Loucy (cell line): ENCODE measurements at regions not wholly inside any gene's neighbourhood (a gene's known extent, or its start where the extent isn't known, plus 50 kb on each side); places are given as distances from the start of the nearest gene placed in this dataset.

Experiments
- H2AFZ ChIP-seq: fragments of 200-600 bp; sonication (generic); 2 replicates; pipeline ENCODE4 v1.6.0; 2016; ENCODE audit warnings: antibody characterized with exemption, mild to moderate bottlenecking, low read length, moderate library complexity
- H3F3A ChIP-seq: fragments of 200-600 bp; 2 replicates; pipeline ENCODE4 v1.6.0; 2016; ENCODE audit warnings: antibody characterized with exemption, low read depth, mild to moderate bottlenecking
- H3K27me3 ChIP-seq: fragments of 200-600 bp; sonication (generic); 2 replicates; pipeline ENCODE4 v1.6.1; 2014; ENCODE audit warnings: low read length, mild to moderate bottlenecking; ENCODE audit not compliant: insufficient read depth, poor library complexity, severe bottlenecking
- H3K36me3 ChIP-seq: fragments of 200-600 bp; sonication (generic); 2 replicates; pipeline ENCODE4 v1.6.1; 2016; ENCODE audit warnings: low read length; ENCODE audit not compliant: insufficient read depth
- H3K4me1 ChIP-seq: fragments of 200-600 bp; sonication (generic); 2 replicates; pipeline ENCODE4 v1.5.1; 2014; ENCODE audit warnings: low read length, mild to moderate bottlenecking; ENCODE audit not compliant: insufficient read depth, poor library complexity, severe bottlenecking
- H3K4me2 ChIP-seq: fragments of 200-600 bp; sonication (generic); 2 replicates; pipeline ENCODE4 v1.6.0; 2014; ENCODE audit warnings: antibody characterized with exemption, low read length, low read depth, mild to moderate bottlenecking; ENCODE audit not compliant: poor library complexity, severe bottlenecking
- H3K4me3 ChIP-seq: fragments of 200-600 bp; sonication (generic); 2 replicates; pipeline ENCODE4 v1.5.1; 2014; ENCODE audit warnings: low read length, mild to moderate bottlenecking, mixed read lengths; ENCODE audit not compliant: poor library complexity, severe bottlenecking
- H3K79me2 ChIP-seq: fragments of 200-600 bp; sonication (generic); 2 replicates; pipeline ENCODE4 v1.6.1; 2014; ENCODE audit warnings: low read length; ENCODE audit not compliant: insufficient read depth
- H3K9ac ChIP-seq: fragments of 200-600 bp; sonication (generic); 2 replicates; pipeline ENCODE4 v1.6.0; 2014; ENCODE audit warnings: mild to moderate bottlenecking, low read depth, low read length, moderate library complexity; ENCODE audit not compliant: poor library complexity, severe bottlenecking
- H3K9me2 ChIP-seq: fragments of 200-600 bp; sonication (generic); replicated peaks from 2 replicates; pipeline ENCODE4 v1.6.1; 2016; ENCODE audit warnings: low read depth, low read length, mixed read lengths
- H3K9me3 ChIP-seq: fragments of 200-600 bp; sonication (generic); 2 replicates; pipeline ENCODE4 v1.6.1; 2014; ENCODE audit warnings: mild to moderate bottlenecking, antibody characterized with exemption, low read length, low read depth; ENCODE audit not compliant: insufficient read depth
- H4K20me1 ChIP-seq: fragments of 200-600 bp; sonication (generic); 2 replicates; pipeline ENCODE4 v1.6.0; 2014; ENCODE audit warnings: antibody characterized with exemption, low read length, mild to moderate bottlenecking; ENCODE audit not compliant: insufficient read depth, poor library complexity, severe bottlenecking
- CTCF ChIP-seq: fragments of 200-600 bp; sonication (generic); conservative IDR thresholded peaks from 2 replicates; pipeline ENCODE4 v1.5.1; 2014; ENCODE audit warnings: mild to moderate bottlenecking, antibody characterized with exemption, low read length
- EZH2phosphoT487 ChIP-seq: fragments of 200-600 bp; IDR thresholded peaks from 2 replicates; pipeline ENCODE4 v1.6.1; 2018; ENCODE audit warnings: antibody characterized with exemption, mild to moderate bottlenecking, moderate library complexity, borderline replicate concordance

GRCh38 chr20:24157213-24157612 lies 168.6 kb upstream of the GGTLC1 start:
- TF ChIP-seq CTCF (no peak), EZH2phosphoT487 (no peak)
- Histone ChIP-seq H3K9me2 (no peaks in the 10 kb centered on the region), H3K36me3 (no peaks in the 10 kb centered on the region), H3K79me2 (no peaks in the 10 kb centered on the region), H3K4me3 (no peak overlapping the region), H3K4me2 (no peak overlapping the region), H3F3A (no peaks in the 10 kb centered on the region), H3K9ac (no peak overlapping the region), H4K20me1 (no peaks in the 10 kb centered on the region), H3K27me3 (no peaks in the 10 kb centered on the region), H3K4me1 (no peaks in the 10 kb centered on the region), H2AFZ (no peak overlapping the region), H3K9me3 (no peaks in the 10 kb centered on the region)

DNA sequence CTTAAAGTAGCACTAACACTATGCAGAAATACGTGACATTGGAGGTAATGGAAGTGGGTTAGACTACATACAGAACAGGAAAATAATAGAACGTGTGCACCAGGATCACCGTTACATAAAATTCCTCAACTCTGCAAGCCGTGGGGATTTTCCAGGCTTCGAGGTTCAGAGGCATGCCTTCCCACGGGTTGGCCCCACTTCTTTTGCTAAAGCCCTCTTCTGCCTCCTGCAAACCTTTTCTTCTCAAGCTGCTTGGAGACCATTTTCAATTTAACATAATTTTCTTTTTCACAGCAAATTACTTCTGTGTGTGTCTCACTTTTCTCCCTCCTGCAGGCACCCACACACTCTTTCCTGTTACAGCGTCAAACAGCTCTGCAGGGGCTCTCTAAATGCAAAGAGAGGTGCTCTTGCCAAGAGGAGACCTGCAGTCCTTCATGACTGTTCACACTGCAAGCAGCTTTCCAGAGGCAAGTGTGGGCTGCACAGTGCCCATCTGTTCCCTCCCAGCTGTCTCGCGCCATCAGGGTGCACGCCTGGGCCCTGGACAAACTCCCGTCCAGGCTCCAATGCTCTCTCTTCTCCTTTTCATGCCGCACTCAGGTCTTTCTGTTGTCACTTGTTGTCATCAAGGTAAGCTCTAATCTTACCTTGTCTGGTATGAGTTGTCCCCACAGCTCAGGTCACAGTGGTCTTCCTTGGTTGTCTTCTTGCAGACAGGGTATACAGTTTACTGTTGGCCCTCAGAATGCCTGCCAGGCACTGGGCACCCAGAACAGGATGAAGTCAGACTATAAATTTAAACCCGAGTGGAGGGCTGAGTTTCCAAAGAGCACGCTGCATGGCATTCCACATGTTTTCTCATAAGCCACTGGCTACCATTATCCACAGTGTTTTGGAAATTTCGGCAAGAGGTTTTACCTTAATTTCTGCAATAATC lies 164.8 kb upstream of the GGTLC1 start:
- no peaks in the 10 kb centered on the region for H3K36me3 ChIP-seq
- H3K9me3 ChIP-seq = no peaks in the 10 kb centered on the region
- H3K4me1 ChIP-seq = no peaks in the 10 kb centered on the region
- no peaks in the 10 kb centered on the region for H3K79me2 ChIP-seq
- H3F3A ChIP-seq = no peaks in the 10 kb centered on the region
- no peak overlapping the region for H2AFZ ChIP-seq
- no peaks in the 10 kb centered on the region for H3K27me3 ChIP-seq
- H3K9ac ChIP-seq = no peak overlapping the region
- TF ChIP-seq CTCF (no peak), EZH2phosphoT487 (no peak)
- no peak overlapping the region for H3K4me2 ChIP-seq
- H4K20me1 ChIP-seq = no peaks in the 10 kb centered on the region
- H3K4me3 ChIP-seq = no peak overlapping the region
- H3K9me2 ChIP-seq = no peaks in the 10 kb centered on the region

DNA sequence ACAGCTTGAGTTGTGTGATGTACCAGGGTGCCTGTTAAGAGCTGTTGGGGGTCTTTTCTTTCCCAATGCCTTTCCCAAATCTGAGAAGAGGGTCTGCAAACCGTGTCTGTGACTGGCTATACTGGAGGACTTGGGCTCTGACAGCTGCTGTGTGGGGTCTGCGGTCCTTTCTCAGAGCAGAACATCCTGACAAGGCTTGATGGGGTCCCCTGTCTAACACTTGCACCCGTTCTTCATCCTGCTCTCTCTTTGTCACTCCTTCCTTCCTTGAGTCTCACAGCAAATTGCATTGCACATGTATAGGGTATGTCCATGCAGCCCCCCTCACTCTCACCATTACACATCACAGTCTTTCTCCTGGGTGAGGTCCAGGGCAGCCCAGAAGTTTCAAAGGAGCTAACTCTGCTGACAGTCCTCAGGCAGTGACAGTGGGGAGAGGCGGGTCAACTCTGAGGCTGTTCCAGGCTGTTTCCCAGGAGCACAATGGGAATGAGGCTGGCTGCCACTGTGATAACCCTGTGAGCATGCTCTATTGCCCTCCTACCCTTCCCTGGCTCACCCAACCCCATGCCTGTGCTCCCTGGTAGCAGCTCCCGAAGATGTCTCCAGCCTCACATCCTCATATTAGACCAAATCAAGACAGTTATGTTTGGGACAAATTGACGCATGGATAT lies 163.2 kb upstream of the GGTLC1 start:
- H3K4me2 ChIP-seq = no peak overlapping the region

More for the DNA sequence above, 163.2 kb upstream of the GGTLC1 start:
- Histone ChIP-seq H3K9me3 (no peaks in the 10 kb centered on the region), H2AFZ (no peak overlapping the region), H3K4me1 (peaks cover 6% of the 10 kb centered on the region), H3K27me3 (no peaks in the 10 kb centered on the region), H3K36me3 (no peaks in the 10 kb centered on the region), H4K20me1 (no peaks in the 10 kb centered on the region), H3K9me2 (no peaks in the 10 kb centered on the region), H3K4me3 (no peak overlapping the region), H3K9ac (no peak overlapping the region), H3K79me2 (no peaks in the 10 kb centered on the region), H3F3A (no peaks in the 10 kb centered on the region)
- no peak for TF ChIP-seq EZH2phosphoT487
- no peak for TF ChIP-seq CTCF
